Endothelial cell of umbilical vein (primary cell): ENCODE measurements at regions not wholly inside any gene's neighbourhood (a gene's known extent, or its start where the extent isn't known, plus 50 kb on each side); places are given as distances from the start of the nearest gene placed in this dataset.

Experiments used
- EZH2 ChIP-seq: IDR thresholded peaks from 2 replicates; pipeline ENCODE4 v1.6.1; 2012; ENCODE audit warnings: borderline replicate concordance, low read depth, mild to moderate bottlenecking, moderate library complexity, low read length, inconsistent platforms; ENCODE audit not compliant: severe bottlenecking
- FOS ChIP-seq: IDR thresholded peaks from 2 replicates; pipeline ENCODE4 v1.6.1; 2011; ENCODE audit warnings: mild to moderate bottlenecking, low read length, moderate library complexity, borderline replicate concordance; ENCODE audit not compliant: insufficient read depth
- GATA2 ChIP-seq: IDR thresholded peaks from 2 replicates; pipeline ENCODE4 v1.7.0; 2011; ENCODE audit warnings: low read depth, mild to moderate bottlenecking, moderate library complexity, mixed read lengths, low read length; ENCODE audit not compliant: insufficient read length, insufficient read depth
- JUN ChIP-seq: IDR thresholded peaks from 2 replicates; pipeline ENCODE4 v1.6.1; 2011; ENCODE audit warnings: borderline replicate concordance, low read depth; ENCODE audit not compliant: insufficient read length, insufficient read depth
- MYC ChIP-seq: IDR thresholded peaks from one replicate; pipeline ENCODE4 v1.6.1; 2011; ENCODE audit warnings: mild to moderate bottlenecking, low read depth, low read length
- POLR2A ChIP-seq: IDR thresholded peaks from 2 replicates; pipeline ENCODE4 v1.6.1; 2012; ENCODE audit warnings: low read depth, mild to moderate bottlenecking, control low read depth, low read length
- POLR2AphosphoS5 ChIP-seq: IDR thresholded peaks from 2 replicates; pipeline ENCODE4 v1.6.1; 2012; ENCODE audit warnings: low read depth, mild to moderate bottlenecking, control low read depth, low read length, moderate library complexity; ENCODE audit not compliant: insufficient read depth
- TF ChIP-seq, protein P1 (sequence below), 2 donors: IDR thresholded peaks; 1 replicate in 1 of 2; 2 replicates in 1 of 2; pipeline ENCODE4 v1.5.1; 2011; ENCODE audit warnings: low read length in 2 of 2, mild to moderate bottlenecking in 2 of 2, moderate library complexity in 2 of 2, control low read depth in 1 of 2, inconsistent platforms in 1 of 2, low read depth in 1 of 2; ENCODE audit not compliant: insufficient read depth in 1 of 2; ENCODE audit errors: extremely low read depth in 1 of 2
- TF ChIP-seq, protein P2 (sequence below): IDR thresholded peaks from 2 replicates; pipeline ENCODE4 v1.6.1; 2011; ENCODE audit not compliant: insufficient read depth, insufficient read length

DNA sequence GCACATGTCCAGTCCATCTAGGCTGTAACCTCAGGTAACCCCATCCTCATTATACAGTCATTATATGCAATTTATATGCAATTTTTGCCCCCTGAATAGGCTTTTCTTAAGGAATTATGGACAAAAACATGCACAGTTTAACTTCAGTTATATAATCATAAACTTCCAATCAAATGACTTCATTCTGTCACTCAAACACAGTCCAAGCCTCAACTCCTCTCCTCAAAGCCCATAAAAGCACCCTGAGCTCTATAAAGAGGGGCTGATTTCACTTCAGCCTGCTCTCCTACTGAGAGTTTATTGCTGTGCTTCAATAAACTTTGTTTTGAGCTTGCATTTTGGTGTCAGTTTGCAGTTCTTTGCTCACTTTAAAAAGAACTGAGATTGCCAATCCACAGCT is 1805.5 kb downstream of the BRINP3 start:
- TF ChIP-seq, protein P1, sequence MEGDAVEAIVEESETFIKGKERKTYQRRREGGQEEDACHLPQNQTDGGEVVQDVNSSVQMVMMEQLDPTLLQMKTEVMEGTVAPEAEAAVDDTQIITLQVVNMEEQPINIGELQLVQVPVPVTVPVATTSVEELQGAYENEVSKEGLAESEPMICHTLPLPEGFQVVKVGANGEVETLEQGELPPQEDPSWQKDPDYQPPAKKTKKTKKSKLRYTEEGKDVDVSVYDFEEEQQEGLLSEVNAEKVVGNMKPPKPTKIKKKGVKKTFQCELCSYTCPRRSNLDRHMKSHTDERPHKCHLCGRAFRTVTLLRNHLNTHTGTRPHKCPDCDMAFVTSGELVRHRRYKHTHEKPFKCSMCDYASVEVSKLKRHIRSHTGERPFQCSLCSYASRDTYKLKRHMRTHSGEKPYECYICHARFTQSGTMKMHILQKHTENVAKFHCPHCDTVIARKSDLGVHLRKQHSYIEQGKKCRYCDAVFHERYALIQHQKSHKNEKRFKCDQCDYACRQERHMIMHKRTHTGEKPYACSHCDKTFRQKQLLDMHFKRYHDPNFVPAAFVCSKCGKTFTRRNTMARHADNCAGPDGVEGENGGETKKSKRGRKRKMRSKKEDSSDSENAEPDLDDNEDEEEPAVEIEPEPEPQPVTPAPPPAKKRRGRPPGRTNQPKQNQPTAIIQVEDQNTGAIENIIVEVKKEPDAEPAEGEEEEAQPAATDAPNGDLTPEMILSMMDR (IDR thresholded peaks at IDR 0.05; ENCODE audit: extremely low read depth in 1 of 2, insufficient read depth in 1 of 2, low read depth in 1 of 2, low read length in 2 of 2), result no peak
- TF ChIP-seq POLR2A (no peak), MYC (no peak), EZH2 (no peak), POLR2AphosphoS5 (no peak), FOS (no peak), JUN (no peak), GATA2 (no peak)
- TF ChIP-seq, protein P2, sequence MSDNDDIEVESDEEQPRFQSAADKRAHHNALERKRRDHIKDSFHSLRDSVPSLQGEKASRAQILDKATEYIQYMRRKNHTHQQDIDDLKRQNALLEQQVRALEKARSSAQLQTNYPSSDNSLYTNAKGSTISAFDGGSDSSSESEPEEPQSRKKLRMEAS, result no peak
